ENCODE measurements at regions not wholly inside any gene's neighbourhood (a gene's known extent, or its start where the extent isn't known, plus 50 kb on each side); places are given as distances from the start of the nearest gene placed in this dataset.
A peak's percentile ranks its signal among the peaks of the same experiment; 100 is the strongest.
"Not testable (repeated sequence)": the region's sequence is repeated elsewhere in the genome, so short reads cannot be mapped to it uniquely, and the experiment has no call there.

DNA sequence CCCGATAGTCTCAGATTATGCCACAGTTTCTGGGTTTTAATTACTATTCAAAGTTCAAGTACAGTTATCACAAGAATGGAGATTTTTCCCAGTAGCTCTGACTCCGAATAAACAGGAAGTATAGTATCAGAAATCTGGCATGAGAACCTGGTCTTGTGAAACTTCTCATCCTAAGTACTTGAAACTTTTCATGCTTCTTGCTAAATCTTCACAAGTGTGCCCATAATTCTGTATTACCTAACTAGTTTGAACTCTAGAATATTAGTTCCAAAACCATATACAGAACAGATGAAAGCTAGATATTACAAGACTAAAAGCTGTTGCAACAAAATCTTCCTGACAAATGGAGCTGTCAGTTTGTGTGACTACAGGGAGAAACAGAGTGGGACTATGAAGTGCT is 70.5 kb upstream of the CSNK1A1L start:
- Histone ChIP-seq H2BK120ac (ENCODE audit: low read depth, low read length) (no peak overlapping the region), H3K18ac (ENCODE audit: low read length) (no peak overlapping the region), H3K27me3 (ENCODE audit: insufficient read depth, low read length, poor library complexity) (no peaks in the 10 kb centered on the region), H3K23ac (ENCODE audit: low read length) (no peak overlapping the region), H4K8ac (ENCODE audit: low read depth, low read length) (no peak overlapping the region), H3K27ac (ENCODE audit: low read depth, low read length) (no peak overlapping the region), H3K9ac (ENCODE audit: low read length) (no peak overlapping the region), H3K36me3 (ENCODE audit: control insufficient read depth, insufficient read depth, low read length) (no peaks in the 10 kb centered on the region), H2BK5ac (ENCODE audit: low read length) (no peak overlapping the region), H3K4me2 (ENCODE audit: low read length) (no peak overlapping the region), H3K4me1 (ENCODE audit: control insufficient read depth, low read depth, low read length) (peaks cover 2% of the 10 kb centered on the region), H3K79me1 (ENCODE audit: low read length) (no peaks in the 10 kb centered on the region), H2AK5ac (ENCODE audit: low read length) (no peak overlapping the region), H4K5ac (ENCODE audit: low read length) (no peak overlapping the region), H3K79me2 (ENCODE audit: control insufficient read depth, insufficient read depth, low read length) (no peaks in the 10 kb centered on the region), H3K4me3 (ENCODE audit: low read length) (no peak overlapping the region), H3K56ac (ENCODE audit: low read length) (no peak overlapping the region), H2BK15ac (replicated peaks; ENCODE audit: low read depth) (no peak overlapping the region), H3K4ac (ENCODE audit: low read depth, low read length) (no peak overlapping the region)
- peak; percentile 20 for DNase-seq
- WGBS (ENCODE audit: extremely low coverage, insufficient coverage, low lambda C conversion rate), result no CpG with 5 or more reads among the region's 2 CpGs

DNA sequence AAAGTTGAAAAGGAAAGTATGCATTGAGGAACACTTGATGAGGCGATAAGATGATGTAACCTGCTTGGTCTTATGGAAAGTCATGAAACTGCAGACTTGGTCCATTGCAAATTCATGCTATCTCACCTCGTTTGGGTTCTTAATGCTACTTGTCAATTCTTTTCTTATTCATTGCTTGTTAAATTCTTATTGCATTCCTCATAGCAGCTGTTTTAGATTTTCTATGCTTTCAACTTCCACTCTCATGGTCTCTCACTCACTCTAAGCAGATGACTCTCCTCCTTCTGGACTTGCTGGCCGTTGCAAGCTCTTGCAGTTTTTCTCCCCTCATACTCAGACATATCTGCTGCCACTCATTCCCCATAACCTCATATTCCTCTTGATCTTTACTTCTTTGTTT is 67.8 kb upstream of the CSNK1A1L start:
- Histone ChIP-seq H3K79me1 (ENCODE audit: low read length) (no peaks in the 10 kb centered on the region), H3K4me1 (ENCODE audit: control insufficient read depth, low read depth, low read length) (peaks cover 2% of the 10 kb centered on the region), H3K36me3 (ENCODE audit: control insufficient read depth, insufficient read depth, low read length) (no peaks in the 10 kb centered on the region), H3K4ac (ENCODE audit: low read depth, low read length) (no peak overlapping the region), H3K27ac (ENCODE audit: low read depth, low read length) (no peak overlapping the region), H4K8ac (ENCODE audit: low read depth, low read length) (no peak overlapping the region), H3K79me2 (ENCODE audit: control insufficient read depth, insufficient read depth, low read length) (no peaks in the 10 kb centered on the region), H4K5ac (ENCODE audit: low read length) (no peak overlapping the region), H3K27me3 (ENCODE audit: insufficient read depth, low read length, poor library complexity) (no peaks in the 10 kb centered on the region), H3K18ac (ENCODE audit: low read length) (no peak overlapping the region), H2BK120ac (ENCODE audit: low read depth, low read length) (no peak overlapping the region), H3K9ac (ENCODE audit: low read length) (no peak overlapping the region), H2BK5ac (ENCODE audit: low read length) (no peak overlapping the region), H2AK5ac (ENCODE audit: low read length) (no peak overlapping the region), H3K23ac (ENCODE audit: low read length) (no peak overlapping the region), H3K56ac (ENCODE audit: low read length) (no peak overlapping the region), H3K4me2 (ENCODE audit: low read length) (no peak overlapping the region), H3K4me3 (ENCODE audit: low read length) (no peak overlapping the region), H2BK15ac (replicated peaks; ENCODE audit: low read depth) (no peak overlapping the region)
- peak; percentile 60 for DNase-seq
- no CpG with 5 or more reads among the region's 3 CpGs for WGBS (ENCODE audit: extremely low coverage, insufficient coverage, low lambda C conversion rate)

DNA sequence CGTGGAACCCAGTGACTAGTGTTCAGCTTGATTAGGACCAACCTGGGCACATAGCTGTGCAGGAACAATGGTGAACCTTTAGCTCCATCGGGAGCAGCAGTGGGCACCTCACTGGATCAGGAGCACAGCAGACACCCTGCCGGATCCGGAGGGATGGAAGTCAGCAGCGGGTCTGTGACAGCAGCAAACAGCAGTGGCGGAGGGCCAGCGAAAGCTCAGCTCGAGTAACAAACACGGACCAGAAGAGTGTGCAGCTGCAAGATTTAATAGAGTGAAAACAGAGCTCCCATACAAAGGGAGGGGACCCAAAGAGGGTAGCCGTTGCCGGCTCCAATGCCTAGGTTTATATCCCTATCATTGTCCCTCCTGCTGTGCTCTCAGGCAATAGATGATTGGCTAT is 66.8 kb upstream of the CSNK1A1L start:
- H2BK120ac ChIP-seq (ENCODE audit: low read depth, low read length); H3K4ac ChIP-seq (ENCODE audit: low read depth, low read length); H2BK5ac ChIP-seq (ENCODE audit: low read length); H3K23ac ChIP-seq (ENCODE audit: low read length); H3K9ac ChIP-seq (ENCODE audit: low read length); H4K5ac ChIP-seq (ENCODE audit: low read length); H3K36me3 ChIP-seq (ENCODE audit: control insufficient read depth, insufficient read depth, low read length); H3K4me3 ChIP-seq (ENCODE audit: low read length); DNase-seq; H3K79me1 ChIP-seq (ENCODE audit: low read length); H4K8ac ChIP-seq (ENCODE audit: low read depth, low read length); H3K18ac ChIP-seq (ENCODE audit: low read length); H3K4me2 ChIP-seq (ENCODE audit: low read length); H2AK5ac ChIP-seq (ENCODE audit: low read length); H3K4me1 ChIP-seq (ENCODE audit: control insufficient read depth, low read depth, low read length); H3K27ac ChIP-seq (ENCODE audit: low read depth, low read length); H2BK15ac ChIP-seq (replicated peaks; ENCODE audit: low read depth); H3K56ac ChIP-seq (ENCODE audit: low read length); H3K27me3 ChIP-seq (ENCODE audit: insufficient read depth, low read length, poor library complexity); H3K79me2 ChIP-seq (ENCODE audit: control insufficient read depth, insufficient read depth, low read length): not testable (repeated sequence)
- WGBS (ENCODE audit: extremely low coverage, insufficient coverage, low lambda C conversion rate), result no CpG with 5 or more reads among the region's 11 CpGs

DNA sequence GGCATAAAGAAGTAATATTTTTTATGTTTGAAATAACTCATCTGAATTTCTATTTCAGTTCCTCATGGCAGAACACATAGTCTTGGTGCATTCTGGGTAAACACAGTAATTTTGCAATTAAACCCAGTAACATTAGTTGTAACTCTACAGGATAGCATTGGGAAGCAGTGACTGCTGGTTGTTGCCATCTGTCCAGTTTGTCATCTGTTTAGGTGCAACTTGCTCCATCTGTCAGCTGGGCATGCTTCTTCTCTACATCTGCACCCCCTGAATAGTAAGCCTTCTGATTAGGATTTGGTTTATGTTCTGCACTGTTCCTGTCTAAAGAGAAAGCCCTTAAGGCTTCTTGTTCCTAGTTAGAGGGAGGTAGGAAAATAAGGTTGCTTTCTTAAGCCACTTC is 63.5 kb upstream of the CSNK1A1L start:
- Histone ChIP-seq H3K18ac (ENCODE audit: low read length) (no peak overlapping the region), H3K4ac (ENCODE audit: low read depth, low read length) (no peak overlapping the region), H3K27ac (ENCODE audit: low read depth, low read length) (no peak overlapping the region), H3K27me3 (ENCODE audit: insufficient read depth, low read length, poor library complexity) (no peaks in the 10 kb centered on the region), H2BK5ac (ENCODE audit: low read length) (no peak overlapping the region), H4K5ac (ENCODE audit: low read length) (no peak overlapping the region), H3K4me2 (ENCODE audit: low read length) (no peak overlapping the region), H3K9ac (ENCODE audit: low read length) (no peak overlapping the region), H2BK120ac (ENCODE audit: low read depth, low read length) (no peak overlapping the region), H4K8ac (ENCODE audit: low read depth, low read length) (no peak overlapping the region), H2AK5ac (ENCODE audit: low read length) (no peak overlapping the region), H3K79me2 (ENCODE audit: control insufficient read depth, insufficient read depth, low read length) (no peaks in the 10 kb centered on the region), H3K79me1 (ENCODE audit: low read length) (no peaks in the 10 kb centered on the region), H3K4me3 (ENCODE audit: low read length) (no peak overlapping the region), H3K23ac (ENCODE audit: low read length) (no peak overlapping the region), H3K56ac (ENCODE audit: low read length) (no peak overlapping the region), H3K4me1 (ENCODE audit: control insufficient read depth, low read depth, low read length) (no peaks in the 10 kb centered on the region), H2BK15ac (replicated peaks; ENCODE audit: low read depth) (no peak overlapping the region), H3K36me3 (ENCODE audit: control insufficient read depth, insufficient read depth, low read length) (no peaks in the 10 kb centered on the region)
- no peak for DNase-seq

DNA sequence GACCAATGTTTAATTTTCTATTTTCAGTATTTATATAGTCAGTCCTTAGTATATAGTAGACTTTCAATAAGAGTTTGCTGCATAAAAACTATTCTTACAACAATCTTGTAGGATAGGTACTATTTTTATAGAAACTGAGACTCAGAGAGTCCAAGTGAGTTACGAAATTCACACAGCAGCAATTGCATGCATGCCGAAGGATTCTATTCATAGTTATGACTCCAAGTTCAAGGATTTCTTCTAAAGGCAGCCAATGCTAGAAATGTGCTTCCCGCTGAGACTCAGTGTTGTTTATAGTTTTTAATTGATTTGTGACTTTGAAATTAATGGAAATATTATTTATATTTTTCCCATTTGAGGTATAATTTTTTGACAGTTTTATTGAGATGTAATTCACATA is 62.7 kb upstream of the CSNK1A1L start:
- no peak for DNase-seq
- H2BK15ac ChIP-seq (replicated peaks; ENCODE audit: low read depth), result no peak overlapping the region
- H3K79me2 ChIP-seq (ENCODE audit: control insufficient read depth, insufficient read depth, low read length), result no peaks in the 10 kb centered on the region
- no peak overlapping the region for H3K27ac ChIP-seq (ENCODE audit: low read depth, low read length)
- H3K4me2 ChIP-seq (ENCODE audit: low read length), result no peak overlapping the region
- no peak overlapping the region for H2BK120ac ChIP-seq (ENCODE audit: low read depth, low read length)
- H2BK5ac ChIP-seq (ENCODE audit: low read length), result no peak overlapping the region
- H3K56ac ChIP-seq (ENCODE audit: low read length), result no peak overlapping the region
- H3K23ac ChIP-seq (ENCODE audit: low read length), result no peak overlapping the region
- no peak overlapping the region for H3K4me3 ChIP-seq (ENCODE audit: low read length)
- no peaks in the 10 kb centered on the region for H3K27me3 ChIP-seq (ENCODE audit: insufficient read depth, low read length, poor library complexity)
- H3K18ac ChIP-seq (ENCODE audit: low read length), result no peak overlapping the region
- H3K36me3 ChIP-seq (ENCODE audit: control insufficient read depth, insufficient read depth, low read length), result no peaks in the 10 kb centered on the region
- H3K4me1 ChIP-seq (ENCODE audit: control insufficient read depth, low read depth, low read length), result no peaks in the 10 kb centered on the region
- H4K8ac ChIP-seq (ENCODE audit: low read depth, low read length), result no peak overlapping the region
- no peak overlapping the region for H4K5ac ChIP-seq (ENCODE audit: low read length)
- H3K9ac ChIP-seq (ENCODE audit: low read length), result no peak overlapping the region
- H3K79me1 ChIP-seq (ENCODE audit: low read length), result no peaks in the 10 kb centered on the region
- no peak overlapping the region for H3K4ac ChIP-seq (ENCODE audit: low read depth, low read length)
- no CpG with 5 or more reads among the region's 3 CpGs for WGBS (ENCODE audit: extremely low coverage, insufficient coverage, low lambda C conversion rate)
- H2AK5ac ChIP-seq (ENCODE audit: low read length), result no peak overlapping the region

DNA sequence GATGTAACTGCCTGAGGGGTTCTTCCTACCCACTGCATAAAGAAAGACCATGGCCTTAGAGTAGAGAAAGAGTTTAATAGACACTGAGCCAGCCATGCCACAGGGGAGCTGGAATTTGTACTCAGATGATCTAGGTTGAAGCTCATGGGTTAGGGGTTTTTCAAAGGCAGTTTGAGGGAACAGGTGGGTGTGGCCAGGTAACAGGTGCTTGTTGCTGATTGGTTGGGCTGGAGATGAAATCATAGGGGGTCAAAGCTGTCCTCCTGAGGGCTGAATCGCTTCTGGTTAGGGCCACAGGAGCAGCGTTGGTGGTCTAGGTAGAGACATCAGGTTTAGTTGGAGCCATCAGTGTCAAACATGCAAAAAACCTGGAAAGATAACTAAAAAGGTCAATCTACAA is 59.2 kb upstream of the CSNK1A1L start:
- WGBS (ENCODE audit: extremely low coverage, insufficient coverage, low lambda C conversion rate), result no CpG with 5 or more reads among the region's 2 CpGs
- H3K79me2 ChIP-seq (ENCODE audit: control insufficient read depth, insufficient read depth, low read length), result no peaks in the 10 kb centered on the region

More for the DNA sequence above, 59.2 kb upstream of the CSNK1A1L start:
- Histone ChIP-seq H2AK5ac (ENCODE audit: low read length) (no peak overlapping the region), H3K4me2 (ENCODE audit: low read length) (no peak overlapping the region), H3K4me1 (ENCODE audit: control insufficient read depth, low read depth, low read length) (no peaks in the 10 kb centered on the region), H3K36me3 (ENCODE audit: control insufficient read depth, insufficient read depth, low read length) (no peaks in the 10 kb centered on the region), H4K5ac (ENCODE audit: low read length) (no peak overlapping the region), H3K9ac (ENCODE audit: low read length) (no peak overlapping the region), H3K56ac (ENCODE audit: low read length) (no peak overlapping the region), H3K4me3 (ENCODE audit: low read length) (no peak overlapping the region), H4K8ac (ENCODE audit: low read depth, low read length) (no peak overlapping the region), H2BK120ac (ENCODE audit: low read depth, low read length) (no peak overlapping the region), H3K79me1 (ENCODE audit: low read length) (no peaks in the 10 kb centered on the region), H2BK5ac (ENCODE audit: low read length) (no peak overlapping the region), H3K27ac (ENCODE audit: low read depth, low read length) (no peak overlapping the region), H3K18ac (ENCODE audit: low read length) (no peak overlapping the region), H2BK15ac (replicated peaks; ENCODE audit: low read depth) (no peak overlapping the region), H3K4ac (ENCODE audit: low read depth, low read length) (no peak overlapping the region), H3K27me3 (ENCODE audit: insufficient read depth, low read length, poor library complexity) (no peaks in the 10 kb centered on the region), H3K23ac (ENCODE audit: low read length) (no peak overlapping the region)
- no peak for DNase-seq

Data from mesendoderm (in vitro differentiated cells).